ENCODE measurements at regions not wholly inside any gene's neighbourhood (a gene's known extent, or its start where the extent isn't known, plus 50 kb on each side); places are given as distances from the start of the nearest gene placed in this dataset.

DNA sequence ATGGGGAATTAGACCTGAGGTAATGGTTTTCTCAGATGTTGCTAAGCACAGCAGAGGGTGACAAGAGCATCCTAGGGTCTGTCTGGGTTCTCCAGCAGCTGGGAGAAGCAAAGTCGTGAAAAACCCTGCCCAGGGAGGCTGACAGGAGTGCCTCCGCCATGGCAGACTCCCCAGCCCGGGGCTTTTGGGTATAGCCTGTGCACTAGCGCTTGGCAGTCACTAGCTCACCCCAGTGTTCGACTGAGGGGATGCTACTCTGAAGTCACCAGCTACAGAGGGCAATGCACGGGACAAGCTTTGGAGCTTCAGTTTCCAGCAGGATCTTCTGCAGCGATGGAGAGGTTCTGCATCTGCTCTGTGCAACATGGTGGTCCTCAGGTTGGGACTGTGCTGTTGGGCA is 87.5 kb downstream of the ING1 start:
- no peak overlapping the region for H2AFZ ChIP-seq (replicated peaks; ENCODE audit: low read length, poor library complexity)
- no peak overlapping the region for H2AK5ac ChIP-seq (ENCODE audit: low read depth, low read length)
- H3K9ac ChIP-seq (ENCODE audit: low read depth, low read length), result no peak overlapping the region
- no peak overlapping the region for H3K4me3 ChIP-seq (ENCODE audit: insufficient read depth, low read depth, low read length)
- H2BK120ac ChIP-seq (ENCODE audit: low read depth, low read length), result no peak overlapping the region
- no peak overlapping the region for H3K4me2 ChIP-seq (ENCODE audit: low read depth, low read length)
- H3K9me3 ChIP-seq (ENCODE audit: control insufficient read depth, insufficient read depth, low read length), result no peaks in the 10 kb centered on the region
- ChIA-PET POLR2A (ENCODE audit: unreplicated experiment) (no interaction called here), CTCF (no interaction called here)
- H3K27ac ChIP-seq (ENCODE audit: insufficient read depth, low read length), result no peak overlapping the region
- dilution Hi-C loops (cut with HindIII; ENCODE audit: low sequenced_read_pairs, unreplicated experiment) (no loop called here), in situ Hi-C loops (cut with MboI; ENCODE audit: low sequenced_read_pairs) (loop anchor here (25.0 kb wide), 1 partner anchor 214 kb away; no protein-coding TSS in a partner anchor), intact Hi-C loops (cut with micrococcal nuclease) (loop anchor here (5.0 kb wide), 1 partner anchor 44 kb away; no protein-coding TSS in a partner anchor)
- BruUV-seq (replicated peaks), result no TSS peak
- WGBS, 2 experiments (ENCODE audit: extremely low coverage in 2 of 2, insufficient read length in 1 of 2), result 83% methylated on average over 6 of the region's 7 CpGs; no CpG with 5 or more reads in 1 of the 2 experiments
- H2BK5ac ChIP-seq (ENCODE audit: low read depth, low read length, poor library complexity, severe bottlenecking), result no peak overlapping the region
- no peak overlapping the region for H3K14ac ChIP-seq (replicated peaks; ENCODE audit: low read depth, low read length)
- no peak overlapping the region for H4K5ac ChIP-seq (ENCODE audit: low read depth, low read length)
- peaks cover 4% of the 10 kb centered on the region for H3K27me3 ChIP-seq (ENCODE audit: control insufficient read depth, insufficient read depth, low read length)
- H3K23ac ChIP-seq (ENCODE audit: low read depth, low read length), result no peak overlapping the region
- no peaks in the 10 kb centered on the region for H4K20me1 ChIP-seq (ENCODE audit: insufficient read depth, low read length)
- H3K36me3 ChIP-seq (ENCODE audit: control insufficient read depth, insufficient read depth, low read length), result no peaks in the 10 kb centered on the region
- H3K79me1 ChIP-seq (ENCODE audit: low read depth in 1 of 2, low read length in 2 of 2), result no peaks in the 10 kb centered on the region
- ATAC-seq (ENCODE audit: low read depth) (no peak), DNase-seq (no peak)
- H2BK15ac ChIP-seq (ENCODE audit: low read depth, low read length), result no peak overlapping the region
- H3K4ac ChIP-seq (ENCODE audit: low read depth, low read length), result no peak overlapping the region
- peaks cover 10% of the 10 kb centered on the region; the same call in 1 of the 2 replicates for H3K4me1 ChIP-seq (ENCODE audit: control insufficient read depth, insufficient read depth, low read length)
- no peak overlapping the region for H4K8ac ChIP-seq (ENCODE audit: low read depth in 2 of 2, low read length in 2 of 2)
- no peak overlapping the region for H3K56ac ChIP-seq (ENCODE audit: extremely low read depth, insufficient read depth, low read length)
- H3K9me1 ChIP-seq (ENCODE audit: insufficient read depth, low read length), result peaks cover 12% of the 10 kb centered on the region; the same call in 1 of the 2 replicates
- no peak overlapping the region for H3K18ac ChIP-seq (ENCODE audit: low read depth, low read length)
- no peak overlapping the region for H2BK20ac ChIP-seq (ENCODE audit: low read depth, low read length)
- no peak for TF ChIP-seq POLR2A (IDR thresholded peaks at IDR 0.05; ENCODE audit: low read depth, low read length)
- TF ChIP-seq, protein P1, sequence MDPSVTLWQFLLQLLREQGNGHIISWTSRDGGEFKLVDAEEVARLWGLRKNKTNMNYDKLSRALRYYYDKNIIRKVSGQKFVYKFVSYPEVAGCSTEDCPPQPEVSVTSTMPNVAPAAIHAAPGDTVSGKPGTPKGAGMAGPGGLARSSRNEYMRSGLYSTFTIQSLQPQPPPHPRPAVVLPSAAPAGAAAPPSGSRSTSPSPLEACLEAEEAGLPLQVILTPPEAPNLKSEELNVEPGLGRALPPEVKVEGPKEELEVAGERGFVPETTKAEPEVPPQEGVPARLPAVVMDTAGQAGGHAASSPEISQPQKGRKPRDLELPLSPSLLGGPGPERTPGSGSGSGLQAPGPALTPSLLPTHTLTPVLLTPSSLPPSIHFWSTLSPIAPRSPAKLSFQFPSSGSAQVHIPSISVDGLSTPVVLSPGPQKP (IDR thresholded peaks at IDR 0.05; ENCODE audit: borderline replicate concordance, low read depth, low read length), result no peak
- TF ChIP-seq MAZ (IDR thresholded peaks at IDR 0.05; ENCODE audit: borderline replicate concordance, low read depth, low read length), result no peak
- no peak for TF ChIP-seq FOS (IDR thresholded peaks at IDR 0.05; ENCODE audit: low read depth, low read length)
- H2AK9ac ChIP-seq (replicated peaks; ENCODE audit: low read depth, low read length, poor library complexity), result no peak overlapping the region
- no peak overlapping the region for H4K91ac ChIP-seq (ENCODE audit: insufficient read depth, low read depth, low read length)
